ENCODE measurements at regions not wholly inside any gene's neighbourhood (a gene's known extent, or its start where the extent isn't known, plus 50 kb on each side); places are given as distances from the start of the nearest gene placed in this dataset.

- whole genome bisulfite sequencing (ENCODE audit: insufficient coverage, low lambda C conversion rate): no CpG with 5 or more reads among the region's 6 CpGs
- H3K9me3 ChIP-seq (ENCODE audit: control insufficient read depth, low read depth, low read length): no peaks in the 10 kb centered on the region
- H3K27me3 ChIP-seq (ENCODE audit: control insufficient read depth, insufficient read depth, low read length): no peaks in the 10 kb centered on the region
- H3K27ac ChIP-seq (ENCODE audit: low read length): no peak overlapping the region
- H3K36me3 ChIP-seq (ENCODE audit: control insufficient read depth, insufficient read depth, low read length): no peaks in the 10 kb centered on the region
- H3K4me1 ChIP-seq (ENCODE audit: control insufficient read depth, insufficient read depth, low read length): peaks cover 9% of the 10 kb centered on the region
- no peak overlapping the region for H3K4me3 ChIP-seq (ENCODE audit: low read length)
- no peak for DNase-seq
Measured at GRCh38 chr6:40714143-40714542, 127.0 kb upstream of the LRFN2 start.

- H3K27me3 ChIP-seq (ENCODE audit: control insufficient read depth, insufficient read depth, low read length): no peaks in the 10 kb centered on the region
Measured at GRCh38 chr6:40713002-40713719, 126.0 kb upstream of the LRFN2 start.

DNA sequence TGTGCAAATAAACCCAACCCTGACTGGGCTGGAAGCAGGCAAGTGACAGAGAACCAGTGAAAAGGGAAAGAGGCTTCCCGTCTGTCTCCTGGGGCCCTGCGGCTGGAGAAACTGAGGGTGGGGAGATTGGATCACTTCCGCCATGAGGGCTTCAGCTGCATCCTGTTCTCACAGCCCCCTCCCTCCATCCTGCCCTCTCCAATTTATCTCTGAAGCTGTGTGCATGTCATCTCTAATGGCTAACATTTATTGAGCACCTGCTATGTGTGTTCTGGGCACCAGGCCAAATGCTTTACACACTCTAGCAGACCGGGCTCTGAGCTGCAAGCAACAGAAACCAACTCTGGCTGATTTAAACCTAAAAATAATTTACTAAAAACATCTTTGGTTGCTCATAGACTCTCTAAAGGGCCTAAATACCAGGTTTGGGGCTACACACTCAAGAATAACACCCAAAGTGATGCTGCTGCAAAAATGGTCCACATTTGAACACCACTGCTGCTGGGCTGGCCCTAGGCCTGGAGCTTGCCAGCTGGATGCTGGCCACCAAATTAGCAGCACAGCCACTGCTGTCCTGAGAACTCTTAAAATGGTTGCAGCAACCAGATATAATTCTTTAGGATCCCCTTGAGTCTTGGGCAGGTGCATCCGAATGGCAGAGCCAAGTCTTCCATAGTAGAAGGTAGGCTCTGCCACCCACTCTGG lies 123.6 kb upstream of the LRFN2 start:
- H3K4me1 ChIP-seq (ENCODE audit: control insufficient read depth, insufficient read depth, low read length): peaks cover 8% of the 10 kb centered on the region
- H3K27ac ChIP-seq (ENCODE audit: low read length): no peak overlapping the region
- H3K36me3 ChIP-seq (ENCODE audit: control insufficient read depth, insufficient read depth, low read length): no peaks in the 10 kb centered on the region
- DNase-seq: no peak
- no peaks in the 10 kb centered on the region for H3K27me3 ChIP-seq (ENCODE audit: control insufficient read depth, insufficient read depth, low read length)
- 67% methylated on average over 1 of the region's 5 CpGs for WGBS (ENCODE audit: insufficient coverage, low lambda C conversion rate)
- H3K9me3 ChIP-seq (ENCODE audit: control insufficient read depth, low read depth, low read length): peaks cover 2% of the 10 kb centered on the region
- no peak overlapping the region for H3K4me3 ChIP-seq (ENCODE audit: low read length)

More at GRCh38 chr6:40713002-40713719, 126.0 kb upstream of the LRFN2 start:
- H3K36me3 ChIP-seq (ENCODE audit: control insufficient read depth, insufficient read depth, low read length): no peaks in the 10 kb centered on the region
- peaks cover 9% of the 10 kb centered on the region for H3K4me1 ChIP-seq (ENCODE audit: control insufficient read depth, insufficient read depth, low read length)
- no peaks in the 10 kb centered on the region for H3K9me3 ChIP-seq (ENCODE audit: control insufficient read depth, low read depth, low read length)
- WGBS (ENCODE audit: insufficient coverage, low lambda C conversion rate): no CpG with 5 or more reads among the region's 10 CpGs
- no peak for DNase-seq
- H3K27ac ChIP-seq (ENCODE audit: low read length): no peak overlapping the region
- H3K4me3 ChIP-seq (ENCODE audit: low read length): no peak overlapping the region

DNA sequence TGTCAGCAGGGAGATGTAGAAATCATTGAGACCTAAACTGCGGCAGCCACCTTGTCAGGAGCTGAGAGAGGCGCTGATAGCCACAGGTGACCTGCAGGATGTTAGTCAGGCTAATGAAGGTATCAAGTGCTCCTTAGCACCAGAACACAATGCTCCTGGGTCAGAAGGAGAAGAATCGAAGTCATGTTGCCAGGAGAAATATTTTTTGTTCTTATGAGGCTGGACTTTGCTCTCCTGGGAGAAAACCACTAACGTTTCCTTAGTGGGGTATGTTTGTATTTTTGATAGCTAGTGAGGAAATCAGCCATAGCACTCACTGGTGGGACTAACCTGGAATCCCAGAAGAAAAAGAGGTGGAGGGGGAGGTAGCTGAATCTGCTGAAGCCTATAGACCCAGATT lies 120.9 kb upstream of the LRFN2 start:
- no peak overlapping the region for H3K27ac ChIP-seq (ENCODE audit: low read length)
- no peaks in the 10 kb centered on the region for H3K4me1 ChIP-seq (ENCODE audit: control insufficient read depth, insufficient read depth, low read length)
- peaks cover 4% of the 10 kb centered on the region for H3K27me3 ChIP-seq (ENCODE audit: control insufficient read depth, insufficient read depth, low read length)
- H3K4me3 ChIP-seq (ENCODE audit: low read length): no peak overlapping the region
- peaks cover 2% of the 10 kb centered on the region for H3K9me3 ChIP-seq (ENCODE audit: control insufficient read depth, low read depth, low read length)
- no peaks in the 10 kb centered on the region for H3K36me3 ChIP-seq (ENCODE audit: control insufficient read depth, insufficient read depth, low read length)
- DNase-seq: no peak
- 14% methylated on average over 1 of the region's 4 CpGs for WGBS (ENCODE audit: insufficient coverage, low lambda C conversion rate)

GRCh38 chr6:40706178-40706577 lies 119.0 kb upstream of the LRFN2 start:
- 67% methylated on average over 1 of the region's 1 CpG for WGBS (ENCODE audit: insufficient coverage, low lambda C conversion rate)

DNA sequence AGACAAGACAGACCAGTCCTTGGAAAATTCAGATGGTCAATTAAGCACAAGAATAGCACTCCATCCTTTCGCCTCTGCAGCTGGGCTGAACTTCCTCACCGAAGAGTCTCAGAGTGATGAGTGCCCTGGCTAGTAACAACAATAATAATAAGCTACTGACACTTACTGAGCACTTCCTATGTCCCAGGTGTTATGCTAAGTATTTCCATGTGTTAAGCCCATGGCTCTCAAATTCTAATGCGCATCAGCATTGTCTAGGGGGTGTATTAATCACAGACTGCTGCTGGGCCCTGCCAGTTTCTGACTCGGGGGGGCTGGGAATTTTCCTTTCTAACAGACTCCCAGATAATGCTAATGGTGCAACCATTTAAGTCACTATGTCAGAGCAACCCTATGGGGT lies 118.2 kb upstream of the LRFN2 start:
- no CpG with 5 or more reads among the region's 4 CpGs for WGBS (ENCODE audit: insufficient coverage, low lambda C conversion rate)
- H3K27ac ChIP-seq (ENCODE audit: low read length): no peak overlapping the region
- H3K4me3 ChIP-seq (ENCODE audit: low read length): no peak overlapping the region
- DNase-seq: no peak
- no peaks in the 10 kb centered on the region for H3K36me3 ChIP-seq (ENCODE audit: control insufficient read depth, insufficient read depth, low read length)
- H3K9me3 ChIP-seq (ENCODE audit: control insufficient read depth, low read depth, low read length): peaks cover 2% of the 10 kb centered on the region
- no peaks in the 10 kb centered on the region for H3K4me1 ChIP-seq (ENCODE audit: control insufficient read depth, insufficient read depth, low read length)
- peaks cover 7% of the 10 kb centered on the region for H3K27me3 ChIP-seq (ENCODE audit: control insufficient read depth, insufficient read depth, low read length)

More at GRCh38 chr6:40706178-40706577, 119.0 kb upstream of the LRFN2 start:
- no peaks in the 10 kb centered on the region for H3K4me1 ChIP-seq (ENCODE audit: control insufficient read depth, insufficient read depth, low read length)
- H3K36me3 ChIP-seq (ENCODE audit: control insufficient read depth, insufficient read depth, low read length): no peaks in the 10 kb centered on the region
- H3K27ac ChIP-seq (ENCODE audit: low read length): no peak overlapping the region
- DNase-seq: no peak
- H3K4me3 ChIP-seq (ENCODE audit: low read length): no peak overlapping the region
- H3K9me3 ChIP-seq (ENCODE audit: control insufficient read depth, low read depth, low read length): peaks cover 2% of the 10 kb centered on the region
- H3K27me3 ChIP-seq (ENCODE audit: control insufficient read depth, insufficient read depth, low read length): peaks cover 7% of the 10 kb centered on the region

DNA sequence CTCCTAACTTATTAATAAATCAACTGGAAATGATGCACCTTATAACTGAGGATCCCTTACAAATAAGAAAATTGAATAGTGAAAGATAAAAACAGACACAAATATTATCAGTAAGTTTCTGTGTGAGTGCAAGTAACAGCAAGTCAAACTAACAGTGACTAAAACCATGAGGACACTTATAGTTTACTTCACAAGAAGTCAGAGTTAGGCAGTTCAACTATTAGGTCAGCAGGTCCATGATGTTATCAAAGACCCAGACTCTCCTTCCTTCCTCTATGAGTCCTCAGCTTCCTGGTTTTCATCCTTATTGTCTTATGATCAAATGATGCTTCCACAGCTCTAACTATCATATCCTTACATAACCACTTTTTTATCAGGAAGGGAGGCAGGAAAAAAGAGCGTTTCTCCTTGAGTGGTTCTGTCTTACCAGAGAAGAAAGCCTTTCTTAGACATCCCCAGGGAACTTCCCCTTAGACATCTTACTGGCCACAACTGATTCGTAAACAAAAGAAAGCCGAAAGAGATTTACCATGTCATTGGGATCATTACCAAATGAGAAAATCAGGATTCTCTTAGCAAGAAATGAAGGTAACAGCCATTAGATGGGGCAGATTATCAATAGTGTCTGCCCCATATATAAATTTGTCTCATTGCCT lies 114.3 kb upstream of the LRFN2 start:
- whole genome bisulfite sequencing (ENCODE audit: insufficient coverage, low lambda C conversion rate): no CpG with 5 or more reads among the region's 3 CpGs
- Histone ChIP-seq H3K9me3 (ENCODE audit: control insufficient read depth, low read depth, low read length) (no peaks in the 10 kb centered on the region), H3K27ac (ENCODE audit: low read length) (no peak overlapping the region), H3K27me3 (ENCODE audit: control insufficient read depth, insufficient read depth, low read length) (peaks cover 7% of the 10 kb centered on the region), H3K36me3 (ENCODE audit: control insufficient read depth, insufficient read depth, low read length) (no peaks in the 10 kb centered on the region), H3K4me3 (ENCODE audit: low read length) (no peak overlapping the region), H3K4me1 (ENCODE audit: control insufficient read depth, insufficient read depth, low read length) (peaks cover 7% of the 10 kb centered on the region)
- no peak for DNase-seq

DNA sequence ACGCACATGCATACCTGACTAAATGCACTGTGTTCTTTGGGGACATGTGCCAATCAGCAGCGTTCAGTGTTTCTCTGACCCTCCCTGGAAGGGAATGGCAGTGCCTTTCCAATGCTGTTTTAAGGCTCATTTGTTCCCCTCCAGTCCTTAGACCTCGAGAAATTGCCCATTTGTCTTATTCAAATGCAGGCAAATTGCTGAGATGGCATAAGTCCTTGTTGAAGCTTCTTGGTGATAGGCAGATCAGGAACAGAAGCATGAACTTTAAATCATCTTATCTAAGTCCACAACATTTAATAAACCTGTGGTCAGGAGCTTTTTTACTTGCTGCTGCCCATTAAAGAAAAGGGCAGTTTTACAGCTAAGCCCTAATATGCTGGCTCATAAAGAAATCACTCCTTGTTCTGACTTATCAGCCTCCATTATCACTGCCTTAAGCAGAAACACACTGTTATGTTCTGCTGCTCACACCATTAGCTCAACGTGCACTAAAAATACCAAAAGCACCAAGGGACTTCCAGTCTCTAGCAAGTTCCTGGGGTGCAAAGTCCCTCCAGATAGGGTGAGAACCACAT lies 112.9 kb upstream of the LRFN2 start:
- H3K36me3 ChIP-seq (ENCODE audit: control insufficient read depth, insufficient read depth, low read length): no peaks in the 10 kb centered on the region
- WGBS (ENCODE audit: insufficient coverage, low lambda C conversion rate): no CpG with 5 or more reads among the region's 4 CpGs
- no peaks in the 10 kb centered on the region for H3K9me3 ChIP-seq (ENCODE audit: control insufficient read depth, low read depth, low read length)
- H3K4me1 ChIP-seq (ENCODE audit: control insufficient read depth, insufficient read depth, low read length): peaks cover 7% of the 10 kb centered on the region
- no peak overlapping the region for H3K4me3 ChIP-seq (ENCODE audit: low read length)
- peak; percentile 48 to 56 for DNase-seq
- H3K27me3 ChIP-seq (ENCODE audit: control insufficient read depth, insufficient read depth, low read length): peaks cover 7% of the 10 kb centered on the region
- H3K27ac ChIP-seq (ENCODE audit: low read length): no peak overlapping the region

- H3K9me3 ChIP-seq (ENCODE audit: control insufficient read depth, low read depth, low read length): no peaks in the 10 kb centered on the region
- 94% methylated on average over 3 of the region's 8 CpGs for WGBS (ENCODE audit: insufficient coverage, low lambda C conversion rate)
- no peaks in the 10 kb centered on the region for H3K36me3 ChIP-seq (ENCODE audit: control insufficient read depth, insufficient read depth, low read length)
- H3K4me3 ChIP-seq (ENCODE audit: low read length): no peak overlapping the region
- peaks cover 7% of the 10 kb centered on the region for H3K4me1 ChIP-seq (ENCODE audit: control insufficient read depth, insufficient read depth, low read length)
- no peak overlapping the region for H3K27ac ChIP-seq (ENCODE audit: low read length)
- no peak for DNase-seq
- no peaks in the 10 kb centered on the region for H3K27me3 ChIP-seq (ENCODE audit: control insufficient read depth, insufficient read depth, low read length)
Measured at GRCh38 chr6:40695750-40696415, 108.7 kb upstream of the LRFN2 start.

- no peaks in the 10 kb centered on the region for H3K36me3 ChIP-seq (ENCODE audit: control insufficient read depth, insufficient read depth, low read length)
- H3K9me3 ChIP-seq (ENCODE audit: control insufficient read depth, low read depth, low read length): no peaks in the 10 kb centered on the region
- H3K27me3 ChIP-seq (ENCODE audit: control insufficient read depth, insufficient read depth, low read length): no peaks in the 10 kb centered on the region
- no peak overlapping the region for H3K4me3 ChIP-seq (ENCODE audit: low read length)
- no peak overlapping the region for H3K27ac ChIP-seq (ENCODE audit: low read length)
- WGBS (ENCODE audit: insufficient coverage, low lambda C conversion rate): no CpG with 5 or more reads among the region's 2 CpGs
- DNase-seq: peak in 1 of 2 donors; percentile 47
- peaks cover 7% of the 10 kb centered on the region for H3K4me1 ChIP-seq (ENCODE audit: control insufficient read depth, insufficient read depth, low read length)
Measured at GRCh38 chr6:40695114-40695513, 108.0 kb upstream of the LRFN2 start.
